ENCODE measurements at regions not wholly inside any gene's neighbourhood (a gene's known extent, or its start where the extent isn't known, plus 50 kb on each side); places are given as distances from the start of the nearest gene placed in this dataset.

- TF ChIP-seq POLR2AphosphoS5 (IDR thresholded peaks at IDR 0.05) (no peak), CTCF (IDR thresholded peaks at IDR 0.05) (no peak), POLR2A (IDR thresholded peaks at IDR 0.05) (no peak)
Measured at GRCh38 chr6:153465050-153465449, 334.0 kb upstream of the RGS17 start.

All from prostate gland (tissue), 2 donors.